Esophagus (tissue), 2 donors: ENCODE measurements at regions not wholly inside any gene's neighbourhood (a gene's known extent, or its start where the extent isn't known, plus 50 kb on each side); places are given as distances from the start of the nearest gene placed in this dataset.

ENCODE experiments used
- H3K27ac ChIP-seq, 2 donors: one replicate each; pipeline ENCODE4 v1.5.1; 2013; ENCODE audit warnings: low read depth in 2 of 2, mild to moderate bottlenecking in 2 of 2, inconsistent platforms in 1 of 2, low read length in 1 of 2, moderate library complexity in 1 of 2
- H3K27me3 ChIP-seq, 2 donors: one replicate each; pipeline ENCODE4 v1.6.1; 2013; ENCODE audit warnings: low read length in 2 of 2, control low read depth in 1 of 2, mild to moderate bottlenecking in 1 of 2; ENCODE audit not compliant: insufficient read depth in 2 of 2, control insufficient read depth in 1 of 2
- H3K36me3 ChIP-seq, 2 donors: one replicate each; pipeline ENCODE4 v1.6.1; 2013; ENCODE audit warnings: low read length in 1 of 2; ENCODE audit not compliant: control insufficient read depth in 2 of 2, insufficient read depth in 2 of 2
- H3K4me1 ChIP-seq, 2 donors: one replicate each; pipeline ENCODE4 v1.6.1; 2013; ENCODE audit warnings: low read length in 1 of 2; ENCODE audit not compliant: control insufficient read depth in 2 of 2, insufficient read depth in 2 of 2
- H3K4me3 ChIP-seq, 2 donors: one replicate each; pipeline ENCODE4 v1.5.1; 2013; ENCODE audit warnings: low read length in 2 of 2, mild to moderate bottlenecking in 2 of 2, low read depth in 1 of 2, moderate library complexity in 1 of 2
- H3K9me3 ChIP-seq, 2 donors: one replicate each; pipeline ENCODE4 v1.6.1; 2013; ENCODE audit warnings: mild to moderate bottlenecking in 2 of 2, low read depth in 1 of 2, low read length in 1 of 2, moderate library complexity in 1 of 2; ENCODE audit not compliant: control insufficient read depth in 2 of 2, insufficient read depth in 1 of 2
- WGBS, 2 donors: extraction: QIAGEN DNeasy Blood & Tissue Kit; methylation state at CpG; one replicate each; pipeline ENCODE4 v1.1.7; 2013; 5-methylcytosine and 5-hydroxymethylcytosine counted together
- donor health status: healthy with polysubstance abuse.
- donor health status: Bipolar disorder and iron deficiency.

DNA sequence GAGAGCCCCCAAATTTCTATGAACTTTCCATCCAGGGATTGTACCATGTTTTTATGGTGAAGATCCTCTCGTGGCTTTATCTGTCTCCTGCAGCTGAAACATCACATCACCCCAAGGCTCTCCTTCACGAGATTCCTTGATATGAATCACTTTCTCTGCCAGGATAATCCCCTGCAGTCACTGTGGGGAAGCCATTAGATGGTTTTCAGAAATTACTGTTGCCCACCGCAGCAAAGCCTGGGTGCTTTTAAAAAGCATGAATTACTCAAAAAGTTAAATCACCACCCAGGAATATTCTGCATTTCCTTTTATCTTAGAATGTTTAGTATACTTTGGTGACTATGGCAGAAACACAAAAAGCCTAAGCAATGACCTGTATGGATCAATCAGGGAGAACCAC is 428.4 kb upstream of the SLC14A2 start:
- H3K36me3 ChIP-seq = no peaks in the 10 kb centered on the region
- H3K27ac ChIP-seq = no peak overlapping the region
- 77 to 79% methylated on average over 3 of the region's 3 CpGs for WGBS, 2 donors
- H3K4me1 ChIP-seq = no peaks in the 10 kb centered on the region
- no peak overlapping the region for H3K4me3 ChIP-seq
- no peaks in the 10 kb centered on the region for H3K27me3 ChIP-seq
- no peaks in the 10 kb centered on the region for H3K9me3 ChIP-seq

DNA sequence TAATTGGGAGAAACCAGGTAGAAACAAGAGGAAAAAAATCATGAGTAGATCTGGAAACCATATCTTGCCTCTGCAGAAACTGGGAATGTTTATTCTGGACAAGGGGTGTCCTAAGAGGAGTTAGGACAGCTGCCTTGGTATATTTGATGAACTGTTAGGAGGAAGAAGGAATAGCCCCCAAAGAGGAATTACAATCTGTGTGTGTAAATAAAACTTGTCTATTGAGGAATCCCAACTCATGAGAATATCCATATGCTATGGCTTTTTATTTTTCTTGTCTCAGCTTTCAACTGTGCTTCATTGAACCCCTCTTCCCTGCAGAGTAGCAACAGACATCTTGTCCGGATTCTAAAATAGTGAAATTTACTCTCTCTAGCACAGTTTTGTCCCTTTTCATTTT is 423.5 kb upstream of the SLC14A2 start:
- H3K36me3 ChIP-seq = no peaks in the 10 kb centered on the region
- no peaks in the 10 kb centered on the region for H3K27me3 ChIP-seq
- H3K4me3 ChIP-seq = no peak overlapping the region
- H3K9me3 ChIP-seq = no peaks in the 10 kb centered on the region
- 91 to 97% methylated on average over 1 of the region's 1 CpG for WGBS, 2 donors
- no peaks in the 10 kb centered on the region for H3K4me1 ChIP-seq
- H3K27ac ChIP-seq = no peak overlapping the region

DNA sequence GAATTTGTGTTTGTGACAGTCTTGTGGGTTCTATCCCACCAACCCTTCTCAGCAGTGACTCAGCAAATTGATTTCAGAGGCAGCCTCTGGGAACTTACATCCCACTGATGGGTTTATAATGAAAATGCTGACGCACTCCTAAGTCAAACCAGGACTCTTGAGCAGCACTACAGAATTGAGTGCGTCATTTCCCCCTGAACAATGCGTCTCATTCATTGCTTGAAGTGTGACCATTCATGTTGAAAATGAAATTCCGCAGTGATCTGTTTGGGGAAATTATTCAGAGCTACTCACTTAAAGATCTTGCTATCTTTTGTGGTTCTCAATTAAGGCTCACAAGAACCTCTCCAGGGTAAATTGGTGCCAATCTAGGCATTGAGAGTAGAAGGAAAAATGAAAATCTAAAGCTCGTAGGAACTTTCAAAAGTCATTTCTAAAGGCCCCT is 417.7 kb upstream of the SLC14A2 start:
- H3K27ac ChIP-seq = no peak overlapping the region
- 80 to 81% methylated on average over 5 of the region's 5 CpGs for WGBS, 2 donors

DNA sequence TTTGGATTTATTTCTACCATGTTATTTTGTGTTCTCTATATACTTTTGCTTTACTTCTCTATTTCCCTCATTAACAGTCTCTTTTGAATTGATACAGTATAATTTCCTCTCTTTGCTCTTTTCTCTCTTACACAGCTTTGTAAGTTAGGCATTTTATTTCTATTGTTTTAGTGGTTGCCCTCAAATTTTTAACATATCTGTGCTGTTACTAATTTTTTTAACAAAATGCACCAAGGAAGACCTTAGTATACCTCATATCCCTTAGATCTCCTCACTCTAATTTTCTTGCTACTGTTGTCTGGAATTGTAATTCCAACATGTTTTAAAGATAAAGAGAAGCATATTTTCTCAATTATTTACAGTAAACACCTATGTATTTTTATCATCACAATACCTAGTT is 416.8 kb upstream of the SLC14A2 start:
- Histone ChIP-seq H3K36me3 (no peaks in the 10 kb centered on the region), H3K9me3 (no peaks in the 10 kb centered on the region), H3K4me1 (no peaks in the 10 kb centered on the region), H3K27me3 (no peaks in the 10 kb centered on the region), H3K27ac (no peak overlapping the region), H3K4me3 (no peak overlapping the region)

More for the DNA sequence above, 417.7 kb upstream of the SLC14A2 start:
- Histone ChIP-seq H3K4me3 (no peak overlapping the region), H3K36me3 (no peaks in the 10 kb centered on the region), H3K9me3 (no peaks in the 10 kb centered on the region), H3K27me3 (no peaks in the 10 kb centered on the region), H3K4me1 (no peaks in the 10 kb centered on the region)

DNA sequence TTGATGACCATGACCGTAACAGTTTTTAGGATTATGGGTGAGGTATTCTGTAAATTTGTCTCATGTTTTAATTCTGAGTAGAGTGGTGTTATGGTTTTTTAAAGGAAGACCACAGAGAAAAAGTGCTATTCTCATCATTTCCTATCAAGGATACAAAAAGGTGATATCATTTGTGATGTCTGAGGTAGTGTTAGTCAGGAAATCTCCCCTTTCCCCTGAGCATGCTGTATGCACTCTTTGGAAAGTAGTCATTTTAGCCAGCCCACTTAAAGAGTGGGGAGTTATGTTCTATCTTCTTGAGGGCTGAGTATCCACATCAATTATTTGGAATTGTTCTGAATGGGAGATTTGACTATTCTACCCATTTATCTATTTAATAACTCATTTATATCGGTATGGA is 414.2 kb upstream of the SLC14A2 start:
- Histone ChIP-seq H3K9me3 (no peaks in the 10 kb centered on the region), H3K4me1 (no peaks in the 10 kb centered on the region), H3K27me3 (no peaks in the 10 kb centered on the region), H3K36me3 (no peaks in the 10 kb centered on the region), H3K4me3 (no peak overlapping the region), H3K27ac (no peak overlapping the region)
- WGBS, 2 donors = 85 to 88% methylated on average over 2 of the region's 2 CpGs

DNA sequence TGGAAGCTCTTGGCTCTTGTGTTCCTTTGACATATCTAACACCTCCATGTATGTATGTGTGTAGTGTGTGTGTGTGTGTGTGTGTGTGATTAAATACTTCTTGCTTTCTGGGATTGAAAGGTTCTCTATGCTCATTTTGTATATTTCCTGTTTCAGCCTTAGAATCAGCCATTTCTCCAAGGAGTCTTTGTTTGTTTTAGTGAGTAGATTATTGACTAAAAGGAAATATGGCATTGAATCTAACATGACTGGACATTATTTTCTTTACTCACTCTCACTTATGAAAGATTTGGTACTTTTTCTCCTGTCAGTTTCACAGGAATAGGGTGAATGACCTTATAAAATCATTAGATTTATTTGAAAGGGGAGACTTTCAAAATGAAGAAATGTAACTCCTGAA is 413.8 kb upstream of the SLC14A2 start:
- no peak overlapping the region for H3K27ac ChIP-seq
- no peaks in the 10 kb centered on the region for H3K9me3 ChIP-seq
- H3K4me1 ChIP-seq = no peaks in the 10 kb centered on the region
- no peak overlapping the region for H3K4me3 ChIP-seq
- H3K36me3 ChIP-seq = no peaks in the 10 kb centered on the region
- no peaks in the 10 kb centered on the region for H3K27me3 ChIP-seq

DNA sequence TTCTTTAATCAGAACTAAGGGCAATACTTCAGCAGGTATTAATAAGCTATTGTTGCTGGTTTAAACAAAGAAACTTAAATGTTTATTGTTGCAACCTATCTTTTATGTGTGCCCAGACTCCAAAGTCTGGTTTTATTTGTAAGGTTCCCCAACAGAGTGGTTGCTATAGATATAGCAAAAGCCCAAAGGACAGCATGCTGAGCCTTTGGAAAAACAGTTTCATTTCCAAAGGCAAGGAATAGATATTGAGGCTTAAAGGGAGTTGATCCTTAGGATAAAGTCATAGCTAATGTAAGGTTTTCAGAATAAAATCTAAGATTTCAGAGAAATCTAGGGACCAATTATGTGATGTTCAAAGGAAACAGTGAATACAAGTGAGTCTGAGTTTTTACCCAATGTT is 413.2 kb upstream of the SLC14A2 start:
- H3K27ac ChIP-seq = no peak overlapping the region
- H3K36me3 ChIP-seq = no peaks in the 10 kb centered on the region
- H3K27me3 ChIP-seq = no peaks in the 10 kb centered on the region
- H3K4me1 ChIP-seq = no peaks in the 10 kb centered on the region
- H3K9me3 ChIP-seq = no peaks in the 10 kb centered on the region
- no peak overlapping the region for H3K4me3 ChIP-seq

DNA sequence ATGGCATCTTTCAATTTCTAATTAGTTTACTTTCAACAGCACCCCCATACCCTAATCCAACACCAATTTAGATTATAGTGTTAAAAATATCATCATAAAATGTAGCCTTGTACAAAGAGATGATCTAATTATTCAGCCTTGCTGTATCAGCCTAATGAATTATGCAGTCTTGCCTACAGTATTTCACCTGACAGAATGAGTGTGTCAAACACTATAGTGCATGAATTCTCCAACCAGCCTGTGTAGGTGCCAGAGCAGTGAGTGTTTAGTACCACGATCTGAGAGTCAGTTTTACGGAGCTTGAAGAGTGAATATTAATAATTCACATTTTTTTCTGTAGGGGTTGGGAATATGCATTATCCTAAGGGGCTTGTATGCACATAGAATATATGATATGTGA is 411.6 kb upstream of the SLC14A2 start:
- Histone ChIP-seq H3K27ac (no peak overlapping the region), H3K27me3 (no peaks in the 10 kb centered on the region), H3K4me1 (no peaks in the 10 kb centered on the region), H3K9me3 (no peaks in the 10 kb centered on the region), H3K4me3 (no peak overlapping the region), H3K36me3 (no peaks in the 10 kb centered on the region)
- 90 to 93% methylated on average over 2 of the region's 2 CpGs for WGBS, 2 donors

DNA sequence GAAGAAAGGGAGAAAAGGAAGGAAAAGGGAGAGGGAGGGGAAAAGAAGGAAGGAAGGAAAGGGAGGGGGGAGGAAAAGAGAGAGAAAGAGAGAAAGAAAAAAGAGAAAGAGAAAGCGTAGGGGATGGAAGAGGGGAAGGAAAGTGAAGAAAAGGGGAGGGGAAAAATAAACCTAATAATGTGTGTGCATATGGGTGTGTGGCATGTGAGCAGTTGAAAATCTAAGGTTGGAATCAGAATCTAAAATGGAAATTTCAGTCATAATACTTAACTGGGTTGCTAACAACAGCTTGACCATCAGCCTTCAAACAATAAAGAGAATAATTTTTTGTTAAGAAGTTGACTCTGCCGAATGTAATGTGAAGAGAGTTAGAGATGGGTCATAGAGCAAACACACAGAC is 407.9 kb upstream of the SLC14A2 start:
- Histone ChIP-seq H3K27ac (no peak overlapping the region), H3K27me3 (no peaks in the 10 kb centered on the region), H3K9me3 (no peaks in the 10 kb centered on the region), H3K36me3 (no peaks in the 10 kb centered on the region), H3K4me3 (no peak overlapping the region), H3K4me1 (no peaks in the 10 kb centered on the region)
- WGBS, 2 donors = 78 to 80% methylated on average over 2 of the region's 2 CpGs

DNA sequence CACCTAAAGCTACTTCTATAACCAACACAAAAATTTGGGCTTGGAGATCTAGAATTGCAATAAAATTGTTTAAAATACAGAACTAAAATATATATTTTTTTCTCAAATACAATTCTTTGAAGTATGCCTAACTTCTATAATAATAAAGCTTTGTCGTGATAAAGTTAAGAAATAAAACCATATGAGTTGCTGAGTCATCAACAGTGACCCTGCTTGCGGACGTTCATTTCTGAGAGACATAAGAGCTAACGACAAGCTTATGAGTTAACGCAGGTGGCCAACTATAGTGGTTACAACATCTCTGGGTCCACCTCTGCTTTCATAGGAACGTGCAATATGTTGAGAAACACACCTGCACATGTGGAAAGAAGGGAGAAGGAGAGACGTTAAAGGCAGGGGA is 407.1 kb upstream of the SLC14A2 start:
- WGBS, 2 donors = 88 to 91% methylated on average over 7 of the region's 7 CpGs
- Histone ChIP-seq H3K9me3 (no peaks in the 10 kb centered on the region), H3K4me1 (no peaks in the 10 kb centered on the region), H3K27me3 (no peaks in the 10 kb centered on the region), H3K4me3 (no peak overlapping the region), H3K36me3 (no peaks in the 10 kb centered on the region), H3K27ac (no peak overlapping the region)
